GM12878 (cell line): ENCODE measurements at regions not wholly inside any gene's neighbourhood (a gene's known extent, or its start where the extent isn't known, plus 50 kb on each side); places are given as distances from the start of the nearest gene placed in this dataset.

Experiments
- ATF2 ChIP-seq: IDR thresholded peaks from 2 replicates; pipeline ENCODE4 v1.6.1; 2012; ENCODE audit warnings: low read length, inconsistent platforms
- BCL11A ChIP-seq: IDR thresholded peaks from 2 replicates; pipeline ENCODE4 v1.6.1; 2011; ENCODE audit warnings: low read depth, low read length
- BMI1 ChIP-seq: fragments of 450-650 bp; IDR thresholded peaks from 2 replicates; pipeline ENCODE4 v1.6.1; 2016; ENCODE audit warnings: mild to moderate bottlenecking, moderate library complexity, borderline replicate concordance
- EZH2 ChIP-seq: IDR thresholded peaks from 2 replicates; pipeline ENCODE4 v1.6.1; 2012; ENCODE audit warnings: low read depth, mild to moderate bottlenecking, control low read depth, inconsistent platforms, low read length, borderline replicate concordance; ENCODE audit not compliant: control insufficient read depth
- MTA3 ChIP-seq: IDR thresholded peaks from 2 replicates; pipeline ENCODE4 v1.6.1; 2012; ENCODE audit warnings: low read length, inconsistent platforms, borderline replicate concordance
- NFYB ChIP-seq: IDR thresholded peaks from 2 replicates; pipeline ENCODE4 v1.6.1; 2011; ENCODE audit warnings: low read depth, mild to moderate bottlenecking, low read length, improper control_type of control experiment, moderate library complexity; ENCODE audit not compliant: insufficient read depth
- POLR2A ChIP-seq: IDR thresholded peaks from 2 replicates; pipeline ENCODE4 v1.6.1; 2011; ENCODE audit warnings: low read depth, mild to moderate bottlenecking, low read length
- POLR2AphosphoS2 ChIP-seq: IDR thresholded peaks from 2 replicates; pipeline ENCODE4 v1.6.1; 2011; ENCODE audit warnings: low read depth, mild to moderate bottlenecking, low read length, improper control_type of control experiment, moderate library complexity
- SMC3 ChIP-seq: IDR thresholded peaks from 2 replicates; pipeline ENCODE4 v1.6.1; 2011; ENCODE audit warnings: low read length, improper control_type of control experiment, borderline replicate concordance
- SPI1 ChIP-seq: IDR thresholded peaks from 2 replicates; pipeline ENCODE4 v1.6.1; 2011; ENCODE audit warnings: low read depth, mild to moderate bottlenecking, low read length, moderate library complexity, borderline replicate concordance; ENCODE audit not compliant: insufficient read depth
- ZSCAN29 ChIP-seq: fragments of 450-650 bp; IDR thresholded peaks from 2 replicates; pipeline ENCODE4 v1.6.1; 2017; ENCODE audit warnings: mild to moderate bottlenecking, moderate library complexity
- TF ChIP-seq, protein P1 (sequence below), 3 experiments: IDR thresholded peaks in 2 of 3; conservative IDR thresholded peaks in 1 of 3; 2 replicates each; pipeline ENCODE4 v1.5.1; 2011; ENCODE audit warnings: low read depth in 3 of 3, low read length in 3 of 3, mild to moderate bottlenecking in 3 of 3, control low read depth in 2 of 3, moderate library complexity in 2 of 3, inconsistent platforms in 1 of 3, mixed read lengths in 1 of 3; ENCODE audit not compliant: control insufficient read depth in 2 of 3, insufficient read depth in 1 of 3; ENCODE audit errors: extremely low read depth in 1 of 3
- TF ChIP-seq, protein P2 (sequence below): fragments of 450-650 bp; formaldehyde crosslinking; IDR thresholded peaks from 2 replicates; pipeline ENCODE4 v1.5.0; 2022; ENCODE audit warnings: mild to moderate bottlenecking, missing genetic modification characterization
- TF ChIP-seq, protein P3 (sequence below): IDR thresholded peaks from 2 replicates; pipeline ENCODE4 v1.6.1; 2012; ENCODE audit warnings: mild to moderate bottlenecking, low read depth, low read length

DNA sequence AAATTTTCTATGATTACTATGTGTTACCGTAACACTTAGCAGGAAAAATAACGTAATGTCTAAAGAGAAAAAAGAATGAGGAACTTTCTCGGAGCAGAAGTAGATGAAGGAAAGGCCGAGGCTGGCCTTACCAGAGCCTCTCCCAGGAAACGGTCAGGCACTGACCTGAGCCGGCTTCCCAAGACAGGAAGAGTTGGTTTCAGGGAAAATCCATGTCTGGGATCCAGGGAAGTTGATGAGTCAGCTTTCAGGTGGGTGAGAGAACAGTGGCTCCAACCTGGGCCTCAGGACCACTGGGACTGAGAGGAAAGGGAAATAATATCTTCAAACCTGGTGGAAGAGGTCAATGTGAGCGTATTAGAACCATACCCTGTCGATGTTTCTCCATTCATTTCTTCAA, 93.3 kb upstream of the UBL3 start:
- TF ChIP-seq BCL11A (no peak), ATF2 (no peak), POLR2AphosphoS2 (no peak), NFYB (no peak), EZH2 (no peak), SPI1 (no peak), ZSCAN29 (no peak), SMC3 (no peak), POLR2A (no peak), MTA3 (no peak), BMI1 (no peak)
- TF ChIP-seq, protein P1, sequence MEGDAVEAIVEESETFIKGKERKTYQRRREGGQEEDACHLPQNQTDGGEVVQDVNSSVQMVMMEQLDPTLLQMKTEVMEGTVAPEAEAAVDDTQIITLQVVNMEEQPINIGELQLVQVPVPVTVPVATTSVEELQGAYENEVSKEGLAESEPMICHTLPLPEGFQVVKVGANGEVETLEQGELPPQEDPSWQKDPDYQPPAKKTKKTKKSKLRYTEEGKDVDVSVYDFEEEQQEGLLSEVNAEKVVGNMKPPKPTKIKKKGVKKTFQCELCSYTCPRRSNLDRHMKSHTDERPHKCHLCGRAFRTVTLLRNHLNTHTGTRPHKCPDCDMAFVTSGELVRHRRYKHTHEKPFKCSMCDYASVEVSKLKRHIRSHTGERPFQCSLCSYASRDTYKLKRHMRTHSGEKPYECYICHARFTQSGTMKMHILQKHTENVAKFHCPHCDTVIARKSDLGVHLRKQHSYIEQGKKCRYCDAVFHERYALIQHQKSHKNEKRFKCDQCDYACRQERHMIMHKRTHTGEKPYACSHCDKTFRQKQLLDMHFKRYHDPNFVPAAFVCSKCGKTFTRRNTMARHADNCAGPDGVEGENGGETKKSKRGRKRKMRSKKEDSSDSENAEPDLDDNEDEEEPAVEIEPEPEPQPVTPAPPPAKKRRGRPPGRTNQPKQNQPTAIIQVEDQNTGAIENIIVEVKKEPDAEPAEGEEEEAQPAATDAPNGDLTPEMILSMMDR (IDR thresholded peaks at IDR 0.05 in 2 of 3, conservative IDR thresholded peaks at IDR 0.05 in 1 of 3; ENCODE audit: control insufficient read depth in 2 of 3, extremely low read depth in 1 of 3, insufficient read depth in 1 of 3, low read depth in 3 of 3, low read length in 3 of 3), result no peak
- TF ChIP-seq, protein P2, sequence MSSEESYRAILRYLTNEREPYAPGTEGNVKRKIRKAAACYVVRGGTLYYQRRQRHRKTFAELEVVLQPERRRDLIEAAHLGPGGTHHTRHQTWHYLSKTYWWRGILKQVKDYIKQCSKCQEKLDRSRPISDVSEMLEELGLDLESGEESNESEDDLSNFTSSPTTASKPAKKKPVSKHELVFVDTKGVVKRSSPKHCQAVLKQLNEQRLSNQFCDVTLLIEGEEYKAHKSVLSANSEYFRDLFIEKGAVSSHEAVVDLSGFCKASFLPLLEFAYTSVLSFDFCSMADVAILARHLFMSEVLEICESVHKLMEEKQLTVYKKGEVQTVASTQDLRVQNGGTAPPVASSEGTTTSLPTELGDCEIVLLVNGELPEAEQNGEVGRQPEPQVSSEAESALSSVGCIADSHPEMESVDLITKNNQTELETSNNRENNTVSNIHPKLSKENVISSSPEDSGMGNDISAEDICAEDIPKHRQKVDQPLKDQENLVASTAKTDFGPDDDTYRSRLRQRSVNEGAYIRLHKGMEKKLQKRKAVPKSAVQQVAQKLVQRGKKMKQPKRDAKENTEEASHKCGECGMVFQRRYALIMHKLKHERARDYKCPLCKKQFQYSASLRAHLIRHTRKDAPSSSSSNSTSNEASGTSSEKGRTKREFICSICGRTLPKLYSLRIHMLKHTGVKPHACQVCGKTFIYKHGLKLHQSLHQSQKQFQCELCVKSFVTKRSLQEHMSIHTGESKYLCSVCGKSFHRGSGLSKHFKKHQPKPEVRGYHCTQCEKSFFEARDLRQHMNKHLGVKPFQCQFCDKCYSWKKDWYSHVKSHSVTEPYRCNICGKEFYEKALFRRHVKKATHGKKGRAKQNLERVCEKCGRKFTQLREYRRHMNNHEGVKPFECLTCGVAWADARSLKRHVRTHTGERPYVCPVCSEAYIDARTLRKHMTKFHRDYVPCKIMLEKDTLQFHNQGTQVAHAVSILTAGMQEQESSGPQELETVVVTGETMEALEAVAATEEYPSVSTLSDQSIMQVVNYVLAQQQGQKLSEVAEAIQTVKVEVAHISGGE (CRISPR knock-in tag), result no peak
- TF ChIP-seq, protein P3, sequence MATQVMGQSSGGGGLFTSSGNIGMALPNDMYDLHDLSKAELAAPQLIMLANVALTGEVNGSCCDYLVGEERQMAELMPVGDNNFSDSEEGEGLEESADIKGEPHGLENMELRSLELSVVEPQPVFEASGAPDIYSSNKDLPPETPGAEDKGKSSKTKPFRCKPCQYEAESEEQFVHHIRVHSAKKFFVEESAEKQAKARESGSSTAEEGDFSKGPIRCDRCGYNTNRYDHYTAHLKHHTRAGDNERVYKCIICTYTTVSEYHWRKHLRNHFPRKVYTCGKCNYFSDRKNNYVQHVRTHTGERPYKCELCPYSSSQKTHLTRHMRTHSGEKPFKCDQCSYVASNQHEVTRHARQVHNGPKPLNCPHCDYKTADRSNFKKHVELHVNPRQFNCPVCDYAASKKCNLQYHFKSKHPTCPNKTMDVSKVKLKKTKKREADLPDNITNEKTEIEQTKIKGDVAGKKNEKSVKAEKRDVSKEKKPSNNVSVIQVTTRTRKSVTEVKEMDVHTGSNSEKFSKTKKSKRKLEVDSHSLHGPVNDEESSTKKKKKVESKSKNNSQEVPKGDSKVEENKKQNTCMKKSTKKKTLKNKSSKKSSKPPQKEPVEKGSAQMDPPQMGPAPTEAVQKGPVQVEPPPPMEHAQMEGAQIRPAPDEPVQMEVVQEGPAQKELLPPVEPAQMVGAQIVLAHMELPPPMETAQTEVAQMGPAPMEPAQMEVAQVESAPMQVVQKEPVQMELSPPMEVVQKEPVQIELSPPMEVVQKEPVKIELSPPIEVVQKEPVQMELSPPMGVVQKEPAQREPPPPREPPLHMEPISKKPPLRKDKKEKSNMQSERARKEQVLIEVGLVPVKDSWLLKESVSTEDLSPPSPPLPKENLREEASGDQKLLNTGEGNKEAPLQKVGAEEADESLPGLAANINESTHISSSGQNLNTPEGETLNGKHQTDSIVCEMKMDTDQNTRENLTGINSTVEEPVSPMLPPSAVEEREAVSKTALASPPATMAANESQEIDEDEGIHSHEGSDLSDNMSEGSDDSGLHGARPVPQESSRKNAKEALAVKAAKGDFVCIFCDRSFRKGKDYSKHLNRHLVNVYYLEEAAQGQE, result no peak
